ENCODE measurements at regions not wholly inside any gene's neighbourhood (a gene's known extent, or its start where the extent isn't known, plus 50 kb on each side); places are given as distances from the start of the nearest gene placed in this dataset.

GRCh38 chr1:199728345-199728744, 299.2 kb upstream of the NR5A2 start:
- no peak for TF ChIP-seq EZH2 (IDR thresholded peaks at IDR 0.05; ENCODE audit: borderline replicate concordance, insufficient read depth, low read length, poor library complexity, severe bottlenecking)
- TF ChIP-seq EP300 (conservative IDR thresholded peaks at IDR 0.05; ENCODE audit: poor library complexity, severe bottlenecking): no peak
- no peak for TF ChIP-seq CTCF (IDR thresholded peaks at IDR 0.05; ENCODE audit: poor library complexity, severe bottlenecking)
- no peak for TF ChIP-seq TAF1 (IDR thresholded peaks at IDR 0.05; ENCODE audit: low read depth)
- no peak for TF ChIP-seq POLR2AphosphoS5 (IDR thresholded peaks at IDR 0.05)
- TF ChIP-seq REST (IDR thresholded peaks at IDR 0.05; ENCODE audit: borderline replicate concordance): no peak
- TF ChIP-seq RAD21 (conservative IDR thresholded peaks at IDR 0.05): no peak
- no peak for TF ChIP-seq SMC3 (conservative IDR thresholded peaks at IDR 0.05; ENCODE audit: poor library complexity)
- no peak for TF ChIP-seq MXI1 (conservative IDR thresholded peaks at IDR 0.05; ENCODE audit: poor library complexity, severe bottlenecking)

Measured in neural cell (in vitro differentiated cells).